ENCODE measurements at regions not wholly inside any gene's neighbourhood (a gene's known extent, or its start where the extent isn't known, plus 50 kb on each side); places are given as distances from the start of the nearest gene placed in this dataset.

- no peak for DNase-seq
These were observed 264.4 kb downstream of the DUSP6 start for GRCh38 chr12:89087876-89088275.

- DNase-seq, result no peak
These were observed 265.0 kb downstream of the DUSP6 start for GRCh38 chr12:89087149-89087825.

GRCh38 chr12:89085421-89085820 is 266.9 kb downstream of the DUSP6 start:
- no peak for DNase-seq

GRCh38 chr12:89084751-89085150 is 267.6 kb downstream of the DUSP6 start:
- DNase-seq, result no peak

GRCh38 chr12:89083491-89083890 is 268.8 kb downstream of the DUSP6 start:
- no peak for DNase-seq

GRCh38 chr12:89082370-89082753 is 269.9 kb downstream of the DUSP6 start:
- no peak for DNase-seq

- DNase-seq, result no peak
These were observed 270.5 kb downstream of the DUSP6 start for GRCh38 chr12:89081719-89082369.

- no peak for DNase-seq
These were observed 271.4 kb downstream of the DUSP6 start for GRCh38 chr12:89080793-89081465.

GRCh38 chr12:89075880-89076540 is 276.3 kb downstream of the DUSP6 start:
- DNase-seq, result no peak

GRCh38 chr12:89073659-89074058 is 278.6 kb downstream of the DUSP6 start:
- DNase-seq, result no peak

GRCh38 chr12:89073027-89073398 is 279.3 kb downstream of the DUSP6 start:
- DNase-seq, result no peak

- DNase-seq, result no peak
These were observed 279.8 kb downstream of the DUSP6 start for GRCh38 chr12:89072294-89073026.

GRCh38 chr12:89070603-89071002 is 281.7 kb downstream of the DUSP6 start:
- DNase-seq, result no peak

- DNase-seq, result no peak
These were observed 282.9 kb downstream of the DUSP6 start for GRCh38 chr12:89069431-89069830.

- no peak for DNase-seq
These were observed 284.7 kb downstream of the DUSP6 start for GRCh38 chr12:89067421-89068187.

GRCh38 chr12:89064780-89065179 is 287.5 kb downstream of the DUSP6 start:
- DNase-seq, result no peak

- no peak for DNase-seq
These were observed 288.1 kb downstream of the DUSP6 start for GRCh38 chr12:89064151-89064550.

- DNase-seq, result no peak
These were observed 289.3 kb downstream of the DUSP6 start for GRCh38 chr12:89062996-89063395.

- no peak for DNase-seq
These were observed 292.4 kb downstream of the DUSP6 start for GRCh38 chr12:89059721-89060541.

- DNase-seq, result no peak
These were observed 293.2 kb downstream of the DUSP6 start for GRCh38 chr12:89059056-89059455.

- DNase-seq, result no peak
These were observed 293.9 kb downstream of the DUSP6 start for GRCh38 chr12:89058402-89058801.

Data from SHP77 treated with DMSO at 0.1 percent for 48 hours (cell line).